ENCODE measurements at regions not wholly inside any gene's neighbourhood (a gene's known extent, or its start where the extent isn't known, plus 50 kb on each side); places are given as distances from the start of the nearest gene placed in this dataset.

DNA sequence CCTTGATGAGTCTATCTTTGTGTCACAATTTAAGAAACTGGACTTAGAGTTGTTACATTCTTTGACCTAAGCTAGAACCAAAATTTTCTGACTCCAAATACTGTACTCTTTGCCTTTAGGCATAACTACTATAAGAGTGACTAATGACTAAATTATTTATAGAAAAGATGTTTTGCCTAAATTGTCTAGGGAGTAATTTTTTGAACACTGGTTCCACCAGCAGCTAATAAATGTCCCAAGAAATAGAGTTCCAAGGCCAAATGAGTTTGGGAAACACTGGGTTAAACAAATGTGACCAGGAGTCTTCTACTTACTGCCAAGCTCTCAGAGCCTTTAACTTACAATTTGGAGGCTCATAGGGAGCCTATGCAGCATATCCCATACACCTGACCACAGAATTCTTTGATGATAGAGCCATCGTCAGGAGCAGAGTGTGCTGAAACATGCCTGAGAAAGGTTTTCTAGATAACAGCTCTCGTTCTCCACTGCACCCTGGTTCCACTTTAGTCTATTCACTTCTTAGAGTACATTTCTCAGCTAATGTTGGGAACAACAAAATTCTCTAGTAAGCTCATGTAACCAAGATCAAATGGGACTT lies 215.9 kb upstream of the HMGA2 start:
- no TSS peak for BruUV-seq (replicated peaks)
- peak overlapping the region; percentile 70 for H3K4me2 ChIP-seq (ENCODE audit: low read length)
- intact Hi-C loops (cut with micrococcal nuclease): loop anchor here (2.0 kb wide), 1 partner anchor 48 kb away; no protein-coding TSS in a partner anchor
- peak; percentile 74 for DNase-seq
- H3K4me3 ChIP-seq (ENCODE audit: low read length): no peak overlapping the region
- no peaks in the 10 kb centered on the region for H3K27me3 ChIP-seq (ENCODE audit: low read length)
- peaks cover 83% of the 10 kb centered on the region for H3K4me1 ChIP-seq (ENCODE audit: insufficient read depth, low read length)
- ATAC-seq: peak; percentile 30
- H2AFZ ChIP-seq (ENCODE audit: low read length): no peak overlapping the region
- ChIA-PET POLR2A (ENCODE audit: unreplicated experiment) (interaction anchor here (0.6 to 1.8 kb wide), 6 partner anchors 22 to 222 kb away, joined by 3 to 19 read pairs (median 4); partner anchors contain the start of gene HMGA2), CTCF (interaction anchor here (0.6 to 3.1 kb wide), 4 partner anchors 22 to 88 kb away, joined by 4 to 21 read pairs (median 9); no protein-coding TSS in a partner anchor)
- no peaks in the 10 kb centered on the region for H3K9me2 ChIP-seq (replicated peaks; ENCODE audit: low read length)
- H3K36me3 ChIP-seq (ENCODE audit: low read depth, low read length): no peaks in the 10 kb centered on the region
- H3K79me2 ChIP-seq (ENCODE audit: low read length): peaks cover 35% of the 10 kb centered on the region
- H3K9me3 ChIP-seq (ENCODE audit: low read length): no peaks in the 10 kb centered on the region
- H3K9ac ChIP-seq (ENCODE audit: low read length): peak overlapping the region; percentile 86
- H3K27ac ChIP-seq (ENCODE audit: low read length): peak overlapping the region; percentile 96
- H4K20me1 ChIP-seq (ENCODE audit: low read length): no peaks in the 10 kb centered on the region
- TF ChIP-seq, protein P1, sequence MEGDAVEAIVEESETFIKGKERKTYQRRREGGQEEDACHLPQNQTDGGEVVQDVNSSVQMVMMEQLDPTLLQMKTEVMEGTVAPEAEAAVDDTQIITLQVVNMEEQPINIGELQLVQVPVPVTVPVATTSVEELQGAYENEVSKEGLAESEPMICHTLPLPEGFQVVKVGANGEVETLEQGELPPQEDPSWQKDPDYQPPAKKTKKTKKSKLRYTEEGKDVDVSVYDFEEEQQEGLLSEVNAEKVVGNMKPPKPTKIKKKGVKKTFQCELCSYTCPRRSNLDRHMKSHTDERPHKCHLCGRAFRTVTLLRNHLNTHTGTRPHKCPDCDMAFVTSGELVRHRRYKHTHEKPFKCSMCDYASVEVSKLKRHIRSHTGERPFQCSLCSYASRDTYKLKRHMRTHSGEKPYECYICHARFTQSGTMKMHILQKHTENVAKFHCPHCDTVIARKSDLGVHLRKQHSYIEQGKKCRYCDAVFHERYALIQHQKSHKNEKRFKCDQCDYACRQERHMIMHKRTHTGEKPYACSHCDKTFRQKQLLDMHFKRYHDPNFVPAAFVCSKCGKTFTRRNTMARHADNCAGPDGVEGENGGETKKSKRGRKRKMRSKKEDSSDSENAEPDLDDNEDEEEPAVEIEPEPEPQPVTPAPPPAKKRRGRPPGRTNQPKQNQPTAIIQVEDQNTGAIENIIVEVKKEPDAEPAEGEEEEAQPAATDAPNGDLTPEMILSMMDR (conservative IDR thresholded peaks at IDR 0.05; ENCODE audit: low read depth, low read length): no peak
- TF ChIP-seq EZH2 (IDR thresholded peaks at IDR 0.05; ENCODE audit: low read length, unreplicated experiment): no peak
- TF ChIP-seq EZH2phosphoT487 (IDR thresholded peaks at IDR 0.05; ENCODE audit: borderline replicate concordance, low read length): no peak
- H3F3A ChIP-seq (ENCODE audit: low read length, unreplicated experiment): peaks cover 27% of the 10 kb centered on the region

DNA sequence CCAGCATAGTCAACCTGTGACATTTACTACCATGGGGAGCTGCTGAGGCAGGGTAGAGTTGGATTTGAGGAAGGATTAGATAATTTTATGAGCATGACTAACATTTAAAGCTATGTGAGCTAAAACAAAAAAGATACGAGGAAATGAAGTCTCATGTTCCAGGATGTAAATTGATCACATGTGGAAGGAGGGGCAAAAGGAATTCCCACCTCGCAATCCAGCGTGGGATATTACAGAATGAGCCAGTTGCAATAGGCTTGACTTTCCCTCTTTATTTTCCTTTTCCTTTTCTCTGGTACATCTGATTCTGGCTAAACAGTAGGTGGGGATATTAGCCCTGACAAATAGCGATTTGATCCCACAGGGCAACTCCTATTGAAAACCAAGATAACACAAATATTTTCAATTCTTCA lies 214.9 kb upstream of the HMGA2 start:
- no peaks in the 10 kb centered on the region for H4K20me1 ChIP-seq (ENCODE audit: low read length)
- peaks cover 22% of the 10 kb centered on the region for H3F3A ChIP-seq (ENCODE audit: low read length, unreplicated experiment)
- no peak overlapping the region for H2AFZ ChIP-seq (ENCODE audit: low read length)
- no TSS peak for BruUV-seq (replicated peaks)
- H3K27me3 ChIP-seq (ENCODE audit: low read length): no peaks in the 10 kb centered on the region
- intact Hi-C loops (cut with micrococcal nuclease): loop anchor here (1.0 to 2.0 kb wide), 6 partner anchors 21 to 215 kb away; partner anchors contain the start of gene HMGA2
- DNase-seq (peak; percentile 94), ATAC-seq (peak; percentile 74)
- ChIA-PET CTCF (interaction anchor here (1.0 to 3.1 kb wide), 5 partner anchors 21 to 90 kb away, joined by 3 to 21 read pairs (median 8); no protein-coding TSS in a partner anchor), POLR2A (ENCODE audit: unreplicated experiment) (interaction anchor here (0.6 to 1.8 kb wide), 7 partner anchors 16 to 1172 kb away, joined by 3 to 11 read pairs (median 3); partner anchors contain the start of gene HMGA2)
- H3K4me3 ChIP-seq (ENCODE audit: low read length): no peak overlapping the region
- H3K4me2 ChIP-seq (ENCODE audit: low read length): peak overlapping the region; percentile 70
- H3K9ac ChIP-seq (ENCODE audit: low read length): peak overlapping the region; percentile 86
- H3K9me2 ChIP-seq (replicated peaks; ENCODE audit: low read length): no peaks in the 10 kb centered on the region
- H3K9me3 ChIP-seq (ENCODE audit: low read length): no peaks in the 10 kb centered on the region
- TF ChIP-seq, protein P1 (conservative IDR thresholded peaks at IDR 0.05; ENCODE audit: low read depth, low read length): peak; percentile 66
- TF ChIP-seq EZH2phosphoT487 (IDR thresholded peaks at IDR 0.05; ENCODE audit: borderline replicate concordance, low read length): no peak
- H3K27ac ChIP-seq (ENCODE audit: low read length): peak overlapping the region; percentile 96
- peaks cover 74% of the 10 kb centered on the region for H3K4me1 ChIP-seq (ENCODE audit: insufficient read depth, low read length)
- H3K36me3 ChIP-seq (ENCODE audit: low read depth, low read length): no peaks in the 10 kb centered on the region
- peaks cover 35% of the 10 kb centered on the region for H3K79me2 ChIP-seq (ENCODE audit: low read length)

DNA sequence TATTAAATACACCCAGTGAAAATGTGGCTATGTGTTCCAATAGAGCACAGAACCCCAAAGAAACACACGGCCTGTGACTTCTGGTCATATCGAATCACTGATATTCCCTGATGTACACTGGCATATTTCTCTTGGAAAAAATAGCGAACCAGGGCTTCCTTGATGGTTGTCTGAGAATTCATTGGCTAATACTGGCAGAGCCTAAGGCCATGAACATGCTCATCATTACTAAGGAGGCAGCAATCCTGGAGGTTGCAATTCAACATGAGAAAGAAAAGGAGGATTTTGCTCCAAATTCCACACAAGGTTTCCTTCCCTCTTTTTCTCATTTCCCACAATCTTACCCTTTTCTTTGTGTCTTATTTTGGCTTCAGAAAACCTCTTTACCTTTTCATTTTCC lies 212.9 kb upstream of the HMGA2 start:
- peaks cover 54% of the 10 kb centered on the region for H3K4me1 ChIP-seq (ENCODE audit: insufficient read depth, low read length)
- intact Hi-C loops (cut with micrococcal nuclease): no loop called here
- H3K36me3 ChIP-seq (ENCODE audit: low read depth, low read length): no peaks in the 10 kb centered on the region
- TF ChIP-seq EZH2phosphoT487 (IDR thresholded peaks at IDR 0.05; ENCODE audit: borderline replicate concordance, low read length): no peak
- TF ChIP-seq, protein P1 (conservative IDR thresholded peaks at IDR 0.05; ENCODE audit: low read depth, low read length): no peak
- TF ChIP-seq EZH2 (IDR thresholded peaks at IDR 0.05; ENCODE audit: low read length, unreplicated experiment): no peak
- H3K27me3 ChIP-seq (ENCODE audit: low read length): no peaks in the 10 kb centered on the region
- CTCF ChIA-PET: no interaction called here
- DNase-seq (no peak), ATAC-seq (no peak)
- H3K27ac ChIP-seq (ENCODE audit: low read length): peak overlapping the region; percentile 96
- BruUV-seq (replicated peaks): no TSS peak
- H3K4me2 ChIP-seq (ENCODE audit: low read length): no peak overlapping the region
- no peaks in the 10 kb centered on the region for H4K20me1 ChIP-seq (ENCODE audit: low read length)
- 0 out of 2 replicates have a peak overlapping the region, but pooled peaks have one; percentile 67 for H3K9ac ChIP-seq (ENCODE audit: low read length)
- peaks cover 16% of the 10 kb centered on the region; the same call in 1 of the 2 replicates for H3K79me2 ChIP-seq (ENCODE audit: low read length)
- no peak overlapping the region for H3K4me3 ChIP-seq (ENCODE audit: low read length)
- no peak overlapping the region for H2AFZ ChIP-seq (ENCODE audit: low read length)
- no peaks in the 10 kb centered on the region for H3K9me3 ChIP-seq (ENCODE audit: low read length)
- peaks cover 21% of the 10 kb centered on the region for H3F3A ChIP-seq (ENCODE audit: low read length, unreplicated experiment)
- POLR2A ChIA-PET (ENCODE audit: unreplicated experiment): interaction anchor here (0.7 kb wide), 1 partner anchor 74 kb away, joined by 6 read pairs; no protein-coding TSS in a partner anchor
- no peaks in the 10 kb centered on the region for H3K9me2 ChIP-seq (replicated peaks; ENCODE audit: low read length)
